Endothelial cell of umbilical vein (primary cell): ENCODE measurements at regions not wholly inside any gene's neighbourhood (a gene's known extent, or its start where the extent isn't known, plus 50 kb on each side); places are given as distances from the start of the nearest gene placed in this dataset.
"Not testable (repeated sequence)": the region's sequence is repeated elsewhere in the genome, so short reads cannot be mapped to it uniquely, and the experiment has no call there.

Experiments
- BruUV-seq: library from RNA; stranded (reverse); fragments of 400-500 nt; replicated peaks from 2 replicates; lab custom pipeline; 2021; lab: Mats Ljungman, UMichigan
- CTCF ChIA-PET: fragments of 300-600, 350-600 bp; sonication (Branson Sonifier 250); formaldehyde crosslinking; loops from one replicate; lab custom pipeline; 2021; ENCODE audit warnings: antibody characterized with exemption, inconsistent platforms; lab: Charles Lee
- POLR2A ChIA-PET: fragments of 300-600, 350-600 bp; sonication (Branson Sonifier 250); formaldehyde crosslinking; loops from one replicate; lab custom pipeline; 2021; ENCODE audit warnings: antibody characterized with exemption, inconsistent platforms; lab: Charles Lee
- DNase-seq: peaks from one replicate; pipeline ENCODE4 v3.0.0-alpha.2; 2011; ENCODE audit warnings: low read depth, low spot score
- FAIRE-seq: peaks from 2 replicates; lab custom pipeline; 2011; peaks lifted over from hg19 to GRCh38; lab: Jason Lieb, UNC
- H2AFZ ChIP-seq: 2 replicates; pipeline ENCODE4 v1.6.0; 2012; ENCODE audit warnings: low read depth, low read length, control low read depth, inconsistent platforms
- H3K27ac ChIP-seq: 2 replicates; pipeline ENCODE4 v1.5.1; 2011; ENCODE audit warnings: low read depth, mild to moderate bottlenecking, control low read depth, low read length, moderate library complexity; ENCODE audit not compliant: insufficient read depth
- H3K27me3 ChIP-seq, 2 experiments: 2 replicates each; pipeline versions ENCODE4 v1.6.0 to v1.6.1; 2011; ENCODE audit warnings: low read length in 2 of 2, mixed read lengths in 1 of 2; ENCODE audit not compliant: control insufficient read depth in 2 of 2, insufficient read depth in 2 of 2
- H3K36me3 ChIP-seq, 2 experiments: 2 replicates in 1 of 2; 3 replicates in 1 of 2; pipeline ENCODE4 v1.5.1; 2011; ENCODE audit warnings: low read length in 2 of 2, mild to moderate bottlenecking in 1 of 2, moderate library complexity in 1 of 2; ENCODE audit not compliant: control insufficient read depth in 2 of 2, insufficient read depth in 2 of 2; ENCODE audit errors: extremely low read depth in 1 of 2
- H3K4me1 ChIP-seq: 3 replicates; pipeline ENCODE4 v1.5.1; 2011; ENCODE audit warnings: mild to moderate bottlenecking, low read length; ENCODE audit not compliant: control insufficient read depth, insufficient read depth; ENCODE audit errors: extremely low read depth
- H3K4me2 ChIP-seq: 2 replicates; pipeline ENCODE4 v1.6.1; 2011; ENCODE audit warnings: low read length, control low read depth, mixed read lengths; ENCODE audit not compliant: insufficient read depth
- H3K4me3 ChIP-seq, 3 experiments: fragments of 200-600 bp in 1 of 3; sonication (generic), shearing (Covaris generic) in 1 of 3; replicated peaks in 1 of 3; 2 replicates each; pipeline ENCODE4 v1.5.1; 2011 to 2016; ENCODE audit warnings: control low read depth in 3 of 3, low read length in 3 of 3, mild to moderate bottlenecking in 2 of 3, inconsistent platforms in 1 of 3, low read depth in 1 of 3, moderate library complexity in 1 of 3; ENCODE audit not compliant: insufficient read depth in 1 of 3
- H3K79me2 ChIP-seq: 2 replicates; pipeline ENCODE4 v1.6.0; 2012; ENCODE audit warnings: low read length, inconsistent platforms; ENCODE audit not compliant: control insufficient read depth, insufficient read depth
- H3K9ac ChIP-seq: replicated peaks from 2 replicates; pipeline ENCODE3; 2011; ENCODE audit warnings: low read length, control low read depth; ENCODE audit not compliant: insufficient read depth; ENCODE audit errors: extremely low read depth
- H3K9me1 ChIP-seq: replicated peaks from 3 replicates; pipeline ENCODE4 v1.6.0; 2011; ENCODE audit warnings: mild to moderate bottlenecking, low read length; ENCODE audit not compliant: control insufficient read depth, insufficient read depth; ENCODE audit errors: extremely low read depth
- H3K9me3 ChIP-seq: replicated peaks from 2 replicates; pipeline ENCODE4 v1.5.1; 2012; ENCODE audit warnings: low read length, inconsistent platforms; ENCODE audit not compliant: control insufficient read depth, insufficient read depth
- H4K20me1 ChIP-seq: replicated peaks from 2 replicates; pipeline ENCODE3; 2011; ENCODE audit warnings: mild to moderate bottlenecking, low read length; ENCODE audit not compliant: control insufficient read depth, insufficient read depth; ENCODE audit errors: extremely low read depth
- FOS ChIP-seq: IDR thresholded peaks from 2 replicates; pipeline ENCODE4 v1.6.1; 2011; ENCODE audit warnings: mild to moderate bottlenecking, low read length, moderate library complexity, borderline replicate concordance; ENCODE audit not compliant: insufficient read depth
- JUN ChIP-seq: IDR thresholded peaks from 2 replicates; pipeline ENCODE4 v1.6.1; 2011; ENCODE audit warnings: borderline replicate concordance, low read depth; ENCODE audit not compliant: insufficient read length, insufficient read depth
- POLR2A ChIP-seq: IDR thresholded peaks from 2 replicates; pipeline ENCODE4 v1.6.1; 2012; ENCODE audit warnings: low read depth, mild to moderate bottlenecking, control low read depth, low read length
- dilution Hi-C: fragments of 300-500 bp; cut with MboI; formaldehyde crosslinking; loops from one replicate; pipeline ENCODE4 v1.15.0; 2019; ENCODE audit warnings: low sequenced_read_pairs; ENCODE audit not compliant: extremely low pct_ligation_motif_present
- intact Hi-C: fragments of 100-400 bp; cut with micrococcal nuclease; formaldehyde crosslinking; loops from one replicate; pipeline ENCODE4 v1.10.0; 2022

GRCh38 chr10:130717083-130717482 is 580.9 kb downstream of the GLRX3 start:
- ChIA-PET POLR2A (no interaction called here), CTCF (no interaction called here)
- dilution Hi-C loops (no loop called here), intact Hi-C loops (no loop called here)
- Histone ChIP-seq H3K9me3 (peaks cover 5% of the 10 kb centered on the region), H3K4me2 (no peak overlapping the region), H3K4me1 (no peaks in the 10 kb centered on the region), H3K9me1 (no peaks in the 10 kb centered on the region), H3K27me3 (no peaks in the 10 kb centered on the region), H3K9ac (no peak overlapping the region), H3K4me3 (no peak overlapping the region), H3K79me2 (no peaks in the 10 kb centered on the region), H3K36me3 (no peaks in the 10 kb centered on the region), H3K27ac (no peak overlapping the region), H4K20me1 (no peaks in the 10 kb centered on the region), H2AFZ (no peak overlapping the region)
- BruUV-seq: no TSS peak
- TF ChIP-seq POLR2A (no peak), FOS (no peak), JUN (no peak)
- FAIRE-seq (no peak), DNase-seq (no peak)

GRCh38 chr10:130718744-130719447 is 582.7 kb downstream of the GLRX3 start:
- POLR2A ChIA-PET, H4K20me1 ChIP-seq, intact Hi-C loops, H3K4me2 ChIP-seq, H3K79me2 ChIP-seq, H3K36me3 ChIP-seq, BruUV-seq, H3K27ac ChIP-seq, H3K9ac ChIP-seq, DNase-seq, H3K4me3 ChIP-seq, H3K4me1 ChIP-seq, dilution Hi-C loops, H3K9me3 ChIP-seq, H2AFZ ChIP-seq, H3K9me1 ChIP-seq, H3K27me3 ChIP-seq, FAIRE-seq, CTCF ChIA-PET: not testable (repeated sequence)
